UCSD-AML1 (cell line): ENCODE measurements at regions not wholly inside any gene's neighbourhood (a gene's known extent, or its start where the extent isn't known, plus 50 kb on each side); places are given as distances from the start of the nearest gene placed in this dataset.
"Not testable (repeated sequence)": the region's sequence is repeated elsewhere in the genome, so short reads cannot be mapped to it uniquely, and the experiment has no call there.

Experiments
- DNase-seq: peaks from one replicate; lab custom pipeline; 2025; ENCODE audit not compliant: unreplicated experiment; lab: John Stamatoyannopoulos, UW

- DNase-seq, result no peak
These were observed 94.2 kb downstream of the OLIG3 start for GRCh38 chr6:137399881-137400443.

GRCh38 chr6:137395316-137395715 lies 98.9 kb downstream of the OLIG3 start:
- no peak for DNase-seq

GRCh38 chr6:137391061-137391814 lies 103.0 kb downstream of the OLIG3 start:
- DNase-seq, result no peak

- no peak for DNase-seq
These were observed 103.9 kb downstream of the OLIG3 start for GRCh38 chr6:137390334-137390733.

GRCh38 chr6:137389150-137389704 lies 105.0 kb downstream of the OLIG3 start:
- no peak for DNase-seq

GRCh38 chr6:137387096-137387764 lies 107.0 kb downstream of the OLIG3 start:
- no peak for DNase-seq

- not testable (repeated sequence) for DNase-seq
These were observed 110.9 kb downstream of the OLIG3 start for GRCh38 chr6:137383287-137383686.

- DNase-seq, result no peak
These were observed 116.2 kb downstream of the OLIG3 start for GRCh38 chr6:137378090-137378369.

- no peak for DNase-seq
These were observed 120.9 kb downstream of the OLIG3 start for GRCh38 chr6:137373296-137373695.

- DNase-seq, result no peak
These were observed 121.7 kb downstream of the OLIG3 start for GRCh38 chr6:137372532-137372931.

GRCh38 chr6:137371634-137372016 lies 122.6 kb downstream of the OLIG3 start:
- DNase-seq, result no peak

GRCh38 chr6:137370871-137371633 lies 123.1 kb downstream of the OLIG3 start:
- DNase-seq, result no peak

- DNase-seq, result no peak
These were observed 125.1 kb downstream of the OLIG3 start for GRCh38 chr6:137369136-137369535.

- no peak for DNase-seq
These were observed 128.3 kb downstream of the OLIG3 start for GRCh38 chr6:137365707-137366437.

- no peak for DNase-seq
These were observed 130.4 kb downstream of the OLIG3 start for GRCh38 chr6:137363805-137364138.

- DNase-seq, result no peak
These were observed 131.1 kb downstream of the OLIG3 start for GRCh38 chr6:137362878-137363804.

GRCh38 chr6:137361701-137362100 lies 132.5 kb downstream of the OLIG3 start:
- DNase-seq, result no peak

- DNase-seq, result no peak
These were observed 135.9 kb downstream of the OLIG3 start for GRCh38 chr6:137358273-137358672.

- DNase-seq, result no peak
These were observed 136.3 kb downstream of the OLIG3 start for GRCh38 chr6:137357948-137358266.
